Omental fat pad (tissue), 3 donors: ENCODE measurements at regions not wholly inside any gene's neighbourhood (a gene's known extent, or its start where the extent isn't known, plus 50 kb on each side); places are given as distances from the start of the nearest gene placed in this dataset.

ENCODE experiments used
- ATAC-seq: fragments of 150-250 bp; one replicate; pipeline ENCODE4 v1.9.1; 2016; ENCODE audit warnings: mild to moderate bottlenecking, moderate library complexity; ENCODE audit not compliant: low FRiP score
- DNase-seq: peaks from one replicate; pipeline ENCODE4 v3.0.0-alpha.2; 2019; ENCODE audit warnings: low spot score
- CTCF ChIP-seq, 3 donors: fragments of 450-650 bp; IDR thresholded peaks; one replicate each; pipeline ENCODE4 v1.5.1; 2016 to 2017; ENCODE audit warnings: antibody characterized with exemption in 3 of 3, mild to moderate bottlenecking in 3 of 3, moderate library complexity in 2 of 3

- DNase-seq (no peak), ATAC-seq (no peak)
- TF ChIP-seq CTCF (IDR thresholded peaks at IDR 0.05): no peak
Measured at GRCh38 chr1:193335806-193336428, 149.5 kb upstream of the B3GALT2 start.

- no peak for DNase-seq
- ATAC-seq: no peak
- no peak for TF ChIP-seq CTCF (IDR thresholded peaks at IDR 0.05)
Measured at GRCh38 chr1:193333166-193333565, 146.8 kb upstream of the B3GALT2 start.

- no peak for DNase-seq
- TF ChIP-seq CTCF (IDR thresholded peaks at IDR 0.05): no peak
- no peak for ATAC-seq
Measured at GRCh38 chr1:193326296-193326695, 139.9 kb upstream of the B3GALT2 start.

GRCh38 chr1:193325771-193326170 lies 139.4 kb upstream of the B3GALT2 start:
- ATAC-seq: no peak
- TF ChIP-seq CTCF (IDR thresholded peaks at IDR 0.05): no peak
- DNase-seq: no peak

GRCh38 chr1:193325042-193325441 lies 138.6 kb upstream of the B3GALT2 start:
- TF ChIP-seq CTCF (IDR thresholded peaks at IDR 0.05): no peak
- DNase-seq: no peak
- no peak for ATAC-seq

GRCh38 chr1:193322211-193322610 lies 135.8 kb upstream of the B3GALT2 start:
- DNase-seq: no peak
- TF ChIP-seq CTCF (IDR thresholded peaks at IDR 0.05): no peak
- no peak for ATAC-seq

- ATAC-seq (no peak), DNase-seq (no peak)
- no peak for TF ChIP-seq CTCF (IDR thresholded peaks at IDR 0.05)
Measured at GRCh38 chr1:193321242-193321840, 134.9 kb upstream of the B3GALT2 start.
